Smooth muscle cell (in vitro differentiated cells): ENCODE measurements at regions not wholly inside any gene's neighbourhood (a gene's known extent, or its start where the extent isn't known, plus 50 kb on each side); places are given as distances from the start of the nearest gene placed in this dataset. TPM values are rescaled to one million over a fixed set of nuclear protein-coding genes. Genes with fewer than 3 reads are reported as not detected.

Source experiments
- DNase-seq: peaks from one replicate; lab custom pipeline; 2025; ENCODE audit not compliant: unreplicated experiment; lab: John Stamatoyannopoulos, UW
- H2AFZ ChIP-seq: fragments of 200-600 bp; sonication (generic); 2 replicates; pipeline ENCODE4 v1.6.0; 2016; ENCODE audit warnings: antibody characterized with exemption, low read depth, mild to moderate bottlenecking
- H3F3A ChIP-seq: fragments of 200-600 bp; sonication (generic); 2 replicates; pipeline ENCODE4 v1.6.0; 2017; ENCODE audit warnings: antibody characterized with exemption, low read depth
- H3K27ac ChIP-seq: fragments of 200-600 bp; sonication (generic); 2 replicates; pipeline ENCODE4 v1.5.1; 2016; ENCODE audit warnings: low read depth, mild to moderate bottlenecking
- H3K27me3 ChIP-seq: fragments of 200-600 bp; sonication (generic); 2 replicates; pipeline ENCODE4 v1.6.1; 2016; ENCODE audit warnings: low read depth, mild to moderate bottlenecking
- H3K36me3 ChIP-seq: fragments of 200-600 bp; sonication (generic); 2 replicates; pipeline ENCODE4 v1.5.1; 2016; ENCODE audit warnings: low read depth
- H3K4me1 ChIP-seq: fragments of 200-600 bp; sonication (generic); 2 replicates; pipeline ENCODE4 v1.5.1; 2016; ENCODE audit warnings: low read depth
- H3K4me2 ChIP-seq: fragments of 200-600 bp; sonication (generic); 2 replicates; pipeline ENCODE4 v1.6.0; 2016; ENCODE audit warnings: mild to moderate bottlenecking
- H3K4me3 ChIP-seq: fragments of 200-600 bp; sonication (generic); 2 replicates; pipeline ENCODE4 v1.5.1; 2016; ENCODE audit warnings: mild to moderate bottlenecking
- H3K79me2 ChIP-seq: fragments of 200-600 bp; sonication (generic); 2 replicates; pipeline ENCODE4 v1.6.0; 2016; ENCODE audit warnings: low read depth, mild to moderate bottlenecking
- H3K9ac ChIP-seq: fragments of 200-600 bp; sonication (generic); 2 replicates; pipeline ENCODE4 v1.6.0; 2016; ENCODE audit warnings: low read depth
- H3K9me3 ChIP-seq: fragments of 200-600 bp; sonication (generic); replicated peaks from 2 replicates; pipeline ENCODE4 v1.5.1; 2016; ENCODE audit warnings: low read depth
- H4K20me1 ChIP-seq: fragments of 200-600 bp; sonication (generic); 2 replicates; pipeline ENCODE4 v1.6.0; 2016; ENCODE audit warnings: low read depth
- CTCF ChIP-seq: fragments of 200-600 bp; sonication (generic); IDR thresholded peaks from 2 replicates; pipeline ENCODE4 v1.5.1; 2017; ENCODE audit warnings: borderline replicate concordance, mild to moderate bottlenecking, antibody characterized with exemption; ENCODE audit not compliant: insufficient read depth, poor library complexity, severe bottlenecking
- microRNA counts: library from miRNA; unstranded; fragments of <30 nt; microRNA quantifications from one replicate; lab custom pipeline; 2016
- microRNA-seq: library from miRNA; unstranded; fragments of <30 nt; microRNA quantifications from one replicate; pipeline ENCODE4, GENCODE V29; 2016; ENCODE audit warnings: borderline number of aligned reads
- small RNA-seq: library from RNA; depleted of rRNA; stranded (forward); fragments of <200 nt; gene quantifications from one replicate; pipeline ENCODE3, GENCODE V24; 2014

- H3K79me2 ChIP-seq, result no peaks in the 10 kb centered on the region
- H3K4me3 ChIP-seq, result no peak overlapping the region
- H2AFZ ChIP-seq, result no peak overlapping the region
- H3F3A ChIP-seq, result no peaks in the 10 kb centered on the region
- no peak for DNase-seq
- H4K20me1 ChIP-seq, result no peaks in the 10 kb centered on the region
- no peak for TF ChIP-seq CTCF
- no peak overlapping the region for H3K27ac ChIP-seq
- no peaks in the 10 kb centered on the region for H3K27me3 ChIP-seq
- H3K9ac ChIP-seq, result no peak overlapping the region
- no peak overlapping the region for H3K4me2 ChIP-seq
- no peaks in the 10 kb centered on the region for H3K9me3 ChIP-seq
- no peaks in the 10 kb centered on the region for H3K4me1 ChIP-seq
- no peaks in the 10 kb centered on the region for H3K36me3 ChIP-seq
Measured at GRCh38 chr14:101511199-101511598, 50.1 kb upstream of the DIO3 start.

MicroRNAs in the stretch of these regions (microRNA counts, 767-probe panel; counts per million panel counts)
- 183 counts per million for microRNA hsa-miR-1185-5p (lab: Ali Mortazavi, UCI)
- microRNA hsa-miR-1193 (lab: Ali Mortazavi, UCI), result 183 counts per million
- 183 counts per million for microRNA hsa-miR-1197 (lab: Ali Mortazavi, UCI)
- microRNA hsa-miR-134 (lab: Ali Mortazavi, UCI), result 183 counts per million
- 183 counts per million for microRNA hsa-miR-154-5p (lab: Ali Mortazavi, UCI)
- 183 counts per million for microRNA hsa-miR-299-3p (lab: Ali Mortazavi, UCI)
- 183 counts per million for microRNA hsa-miR-299-5p (lab: Ali Mortazavi, UCI)
- 183 counts per million for microRNA hsa-miR-300 (lab: Ali Mortazavi, UCI)
- 183 counts per million for microRNA hsa-miR-323a-3p (lab: Ali Mortazavi, UCI)
- microRNA hsa-miR-323a-5p (lab: Ali Mortazavi, UCI), result 183 counts per million
- microRNA hsa-miR-323b-3p (lab: Ali Mortazavi, UCI), result 183 counts per million
- microRNA hsa-miR-323b-5p (lab: Ali Mortazavi, UCI), result 183 counts per million
- 183 counts per million for microRNA hsa-miR-329 (lab: Ali Mortazavi, UCI)
- 183 counts per million for microRNA hsa-miR-369-3p (lab: Ali Mortazavi, UCI)
- 183 counts per million for microRNA hsa-miR-369-5p (lab: Ali Mortazavi, UCI)
- microRNA hsa-miR-376a-3p (lab: Ali Mortazavi, UCI), result 5,116 counts per million, percentile 22 among the panel's probes with 10 or more counts
- microRNA hsa-miR-376b (lab: Ali Mortazavi, UCI), result 183 counts per million
- microRNA hsa-miR-376c (lab: Ali Mortazavi, UCI), result 1,794 counts per million, percentile 5 among the panel's probes with 10 or more counts
- 183 counts per million for microRNA hsa-miR-377-3p (lab: Ali Mortazavi, UCI)
- microRNA hsa-miR-379-5p (lab: Ali Mortazavi, UCI), result 183 counts per million
- microRNA hsa-miR-380-3p (lab: Ali Mortazavi, UCI), result 183 counts per million
- microRNA hsa-miR-381 (lab: Ali Mortazavi, UCI), result 183 counts per million
- 3,710 counts per million, percentile 14 among the panel's probes with 10 or more counts for microRNA hsa-miR-382-5p (lab: Ali Mortazavi, UCI)
- microRNA hsa-miR-409-3p (lab: Ali Mortazavi, UCI), result 183 counts per million
- microRNA hsa-miR-409-5p (lab: Ali Mortazavi, UCI), result 183 counts per million
- microRNA hsa-miR-410 (lab: Ali Mortazavi, UCI), result 183 counts per million
- microRNA hsa-miR-411-5p (lab: Ali Mortazavi, UCI), result 183 counts per million
- 183 counts per million for microRNA hsa-miR-412 (lab: Ali Mortazavi, UCI)
- microRNA hsa-miR-485-3p (lab: Ali Mortazavi, UCI), result 183 counts per million
- microRNA hsa-miR-485-5p (lab: Ali Mortazavi, UCI), result 183 counts per million
- 183 counts per million for microRNA hsa-miR-487a (lab: Ali Mortazavi, UCI)
- 183 counts per million for microRNA hsa-miR-487b (lab: Ali Mortazavi, UCI)
- microRNA hsa-miR-494 (lab: Ali Mortazavi, UCI), result 1,794 counts per million, percentile 5 among the panel's probes with 10 or more counts
- microRNA hsa-miR-495 (lab: Ali Mortazavi, UCI), result 1,794 counts per million, percentile 5 among the panel's probes with 10 or more counts
- microRNA hsa-miR-496 (lab: Ali Mortazavi, UCI), result 183 counts per million
- 183 counts per million for microRNA hsa-miR-539-5p (lab: Ali Mortazavi, UCI)
- 183 counts per million for microRNA hsa-miR-541-3p (lab: Ali Mortazavi, UCI)
- 183 counts per million for microRNA hsa-miR-543 (lab: Ali Mortazavi, UCI)
- 183 counts per million for microRNA hsa-miR-544a (lab: Ali Mortazavi, UCI)
- microRNA hsa-miR-654-3p (lab: Ali Mortazavi, UCI), result 183 counts per million
- microRNA hsa-miR-654-5p (lab: Ali Mortazavi, UCI), result 183 counts per million
- microRNA hsa-miR-655 (lab: Ali Mortazavi, UCI), result 183 counts per million
- 183 counts per million for microRNA hsa-miR-656 (lab: Ali Mortazavi, UCI)
- 183 counts per million for microRNA hsa-miR-668 (lab: Ali Mortazavi, UCI)
- 183 counts per million for microRNA hsa-miR-758 (lab: Ali Mortazavi, UCI)
- microRNA hsa-miR-889 (lab: Ali Mortazavi, UCI), result 183 counts per million

Small RNA genes in the stretch of these regions (microRNA-seq; reads per million reads assigned to microRNA genes)
- gene MIR1185-1 (178 reads per million, percentile 63 among the genes with 10 or more reads in this experiment), gene MIR1185-2 (11.1 reads per million, percentile 15 among the genes with 10 or more reads in this experiment), gene MIR1193 (not detected), gene MIR1197 (not detected), gene MIR134 (126 reads per million, percentile 59 among the genes with 10 or more reads in this experiment), gene MIR154 (122 reads per million, percentile 58 among the genes with 10 or more reads in this experiment), gene MIR299 (95.9 reads per million, percentile 56 among the genes with 10 or more reads in this experiment), gene MIR300 (not detected), gene MIR323A (92.3 reads per million, percentile 55 among the genes with 10 or more reads in this experiment), gene MIR323B (8.8 reads per million, percentile 11 among the genes with 10 or more reads in this experiment), gene MIR329-1 (not detected), gene MIR329-2 (not detected), gene MIR369 (129 reads per million, percentile 60 among the genes with 10 or more reads in this experiment), gene MIR376A1 (not detected), gene MIR376A2 (not detected), gene MIR376B (66.0 reads per million, percentile 49 among the genes with 10 or more reads in this experiment), gene MIR376C (834 reads per million, percentile 77 among the genes with 10 or more reads in this experiment), gene MIR377 (55.5 reads per million, percentile 46 among the genes with 10 or more reads in this experiment), gene MIR379 (226 reads per million, percentile 66 among the genes with 10 or more reads in this experiment), gene MIR380 (3.5 reads per million), gene MIR381 (96.4 reads per million, percentile 56 among the genes with 10 or more reads in this experiment), gene MIR382 (580 reads per million, percentile 75 among the genes with 10 or more reads in this experiment), gene MIR409 (572 reads per million, percentile 75 among the genes with 10 or more reads in this experiment), gene MIR411 (324 reads per million, percentile 70 among the genes with 10 or more reads in this experiment), gene MIR412 (not detected), gene MIR485 (61.4 reads per million, percentile 48 among the genes with 10 or more reads in this experiment), gene MIR487A (66.6 reads per million, percentile 49 among the genes with 10 or more reads in this experiment), gene MIR487B (842 reads per million, percentile 77 among the genes with 10 or more reads in this experiment), gene MIR494 (101 reads per million, percentile 57 among the genes with 10 or more reads in this experiment), gene MIR495 (25.7 reads per million, percentile 34 among the genes with 10 or more reads in this experiment), gene MIR496 (8.2 reads per million, percentile 8 among the genes with 10 or more reads in this experiment), gene MIR539 (29.2 reads per million, percentile 37 among the genes with 10 or more reads in this experiment), gene MIR541 (1.8 reads per million), gene MIR543 (66.0 reads per million, percentile 49 among the genes with 10 or more reads in this experiment), gene MIR544A (not detected), gene MIR654 (93.5 reads per million, percentile 55 among the genes with 10 or more reads in this experiment), gene MIR655 (4.7 reads per million), gene MIR656 (1.8 reads per million), gene MIR668 (2.9 reads per million), gene MIR758 (4.7 reads per million), gene MIR889 (33.9 reads per million, percentile 39 among the genes with 10 or more reads in this experiment)

Small RNA genes in the stretch of these regions (small RNA-seq; reads per million reads assigned to genes)
- gene MIR1185-1, result 0.08 reads per million
- not detected for gene MIR1185-2
- not detected for gene MIR1193
- not detected for gene MIR1197
- gene MIR134, result 3.4 reads per million, percentile 55 among the genes with 10 or more reads in this experiment
- 0.08 reads per million for gene MIR154
- 0.32 reads per million, percentile 7 among the genes with 10 or more reads in this experiment for gene MIR299
- gene MIR300, result not detected
- gene MIR323A, result 0.97 reads per million, percentile 30 among the genes with 10 or more reads in this experiment
- gene MIR323B, result 0.32 reads per million, percentile 7 among the genes with 10 or more reads in this experiment
- gene MIR329-1, result not detected
- gene MIR329-2, result not detected
- gene MIR369, result 0.39 reads per million, percentile 12 among the genes with 10 or more reads in this experiment
- 0.53 reads per million, percentile 18 among the genes with 10 or more reads in this experiment for gene MIR377
- 0.68 reads per million, percentile 23 among the genes with 10 or more reads in this experiment for gene MIR379
- gene MIR380, result not detected
- 4.1 reads per million, percentile 59 among the genes with 10 or more reads in this experiment for gene MIR381
- gene MIR409, result 18.8 reads per million, percentile 88 among the genes with 10 or more reads in this experiment
- 22.1 reads per million, percentile 90 among the genes with 10 or more reads in this experiment for gene MIR411
- 0.11 reads per million for gene MIR412
- 2.4 reads per million, percentile 47 among the genes with 10 or more reads in this experiment for gene MIR485
- gene MIR487A, result 0.45 reads per million, percentile 15 among the genes with 10 or more reads in this experiment
- gene MIR487B, result 0.92 reads per million, percentile 29 among the genes with 10 or more reads in this experiment
- 0.50 reads per million, percentile 17 among the genes with 10 or more reads in this experiment for gene MIR494
- 0.39 reads per million, percentile 12 among the genes with 10 or more reads in this experiment for gene MIR495
- gene MIR496, result 0.53 reads per million, percentile 18 among the genes with 10 or more reads in this experiment
- gene MIR539, result 0.34 reads per million, percentile 9 among the genes with 10 or more reads in this experiment
- 0.29 reads per million, percentile 5 among the genes with 10 or more reads in this experiment for gene MIR541
- 0.13 reads per million for gene MIR543
- gene MIR544A, result not detected
- 11.0 reads per million, percentile 79 among the genes with 10 or more reads in this experiment for gene MIR654
- gene MIR655, result not detected
- not detected for gene MIR656
- 0.50 reads per million, percentile 17 among the genes with 10 or more reads in this experiment for gene MIR668
- 0.82 reads per million, percentile 26 among the genes with 10 or more reads in this experiment for gene MIR758
- 2.3 reads per million, percentile 46 among the genes with 10 or more reads in this experiment for gene MIR889
- gene RF00012, result not detected
- gene RF00181, result not detected
- gene SNORD114-10, result 0.42 reads per million, percentile 13 among the genes with 10 or more reads in this experiment
- 2.2 reads per million, percentile 46 among the genes with 10 or more reads in this experiment for gene SNORD114-11
- gene SNORD114-12, result 1,372 reads per million, percentile 100 among the genes with 10 or more reads in this experiment
- gene SNORD114-13, result 1.00 reads per million, percentile 30 among the genes with 10 or more reads in this experiment
- gene SNORD114-14, result 60.6 reads per million, percentile 97 among the genes with 10 or more reads in this experiment
- gene SNORD114-15, result 9.4 reads per million, percentile 77 among the genes with 10 or more reads in this experiment
- not detected for gene SNORD114-16
- 12.7 reads per million, percentile 82 among the genes with 10 or more reads in this experiment for gene SNORD114-17
- not detected for gene SNORD114-18
- gene SNORD114-19, result not detected
- gene SNORD114-20, result 90.6 reads per million, percentile 98 among the genes with 10 or more reads in this experiment
- gene SNORD114-21, result 69.2 reads per million, percentile 97 among the genes with 10 or more reads in this experiment
- 439 reads per million, percentile 99 among the genes with 10 or more reads in this experiment for gene SNORD114-22
- gene SNORD114-23, result 51.8 reads per million, percentile 96 among the genes with 10 or more reads in this experiment
- 4.2 reads per million, percentile 59 among the genes with 10 or more reads in this experiment for gene SNORD114-24
- gene SNORD114-25, result 101 reads per million, percentile 98 among the genes with 10 or more reads in this experiment
- gene SNORD114-26, result not detected
- gene SNORD114-27, result not detected
- 47.3 reads per million, percentile 96 among the genes with 10 or more reads in this experiment for gene SNORD114-28
- 0.16 reads per million for gene SNORD114-29
- not detected for gene SNORD114-30
- not detected for gene SNORD114-31
- 0.61 reads per million, percentile 21 among the genes with 10 or more reads in this experiment for gene SNORD114-5
- not detected for gene SNORD114-6
- gene SNORD114-7, result not detected
- 95.3 reads per million, percentile 98 among the genes with 10 or more reads in this experiment for gene SNORD114-9
